Stimulated activated CD4-positive, alpha-beta T cell treated with anti-CD3 and anti-CD28 coated beads, Interleukin-1b, Interleukin-23, amount 100 ng/mL, for 4 hours (primary cell): ENCODE measurements at regions not wholly inside any gene's neighbourhood (a gene's known extent, or its start where the extent isn't known, plus 50 kb on each side); places are given as distances from the start of the nearest gene placed in this dataset.
"Not testable (repeated sequence)": the region's sequence is repeated elsewhere in the genome, so short reads cannot be mapped to it uniquely, and the experiment has no call there.

Experiments
- DNase-seq, 2 donors: peaks; one replicate each; pipeline ENCODE4 v3.0.0-alpha.2; 2020; ENCODE audit warnings: low read depth in 2 of 2

- no peak for DNase-seq
Observed at GRCh38 chr5:101520417-101520816, 617.3 kb upstream of the ST8SIA4 start.

- DNase-seq = no peak
Observed at GRCh38 chr5:101517795-101518194, 614.7 kb upstream of the ST8SIA4 start.

- no peak for DNase-seq
Observed at GRCh38 chr5:101515721-101516120, 612.6 kb upstream of the ST8SIA4 start.

GRCh38 chr5:101505891-101506570, 602.9 kb upstream of the ST8SIA4 start:
- no peak for DNase-seq

- no peak for DNase-seq
Observed at GRCh38 chr5:101482931-101483330, 579.8 kb upstream of the ST8SIA4 start.

GRCh38 chr5:101473483-101473882, 570.4 kb upstream of the ST8SIA4 start:
- no peak for DNase-seq

- no peak for DNase-seq
Observed at GRCh38 chr5:101461455-101461854, 558.4 kb upstream of the ST8SIA4 start.

- no peak for DNase-seq
Observed at GRCh38 chr5:101458587-101458986, 555.5 kb upstream of the ST8SIA4 start.

- DNase-seq = no peak
Observed at GRCh38 chr5:101455851-101456250, 552.8 kb upstream of the ST8SIA4 start.

- DNase-seq = no peak
Observed at GRCh38 chr5:101455048-101455447, 552.0 kb upstream of the ST8SIA4 start.

- DNase-seq = not testable (repeated sequence)
Observed at GRCh38 chr5:101442281-101442680, 539.2 kb upstream of the ST8SIA4 start.

- no peak for DNase-seq
Observed at GRCh38 chr5:101440173-101440572, 537.1 kb upstream of the ST8SIA4 start.

- DNase-seq = no peak
Observed at GRCh38 chr5:101437351-101437750, 534.3 kb upstream of the ST8SIA4 start.

GRCh38 chr5:101435768-101436167, 532.7 kb upstream of the ST8SIA4 start:
- DNase-seq = no peak

GRCh38 chr5:101431201-101431600, 528.1 kb upstream of the ST8SIA4 start:
- no peak for DNase-seq

GRCh38 chr5:101430551-101430950, 527.5 kb upstream of the ST8SIA4 start:
- DNase-seq = no peak

GRCh38 chr5:101429241-101429640, 526.2 kb upstream of the ST8SIA4 start:
- no peak for DNase-seq

- no peak for DNase-seq
Observed at GRCh38 chr5:101425339-101425859, 522.3 kb upstream of the ST8SIA4 start.

GRCh38 chr5:101424530-101425175, 521.6 kb upstream of the ST8SIA4 start:
- no peak for DNase-seq

- no peak for DNase-seq
Observed at GRCh38 chr5:101418713-101419118, 515.6 kb upstream of the ST8SIA4 start.

GRCh38 chr5:101404531-101404930, 501.4 kb upstream of the ST8SIA4 start:
- DNase-seq = no peak

GRCh38 chr5:101393795-101394450, 490.8 kb upstream of the ST8SIA4 start:
- DNase-seq = no peak
